ENCODE measurements at regions not wholly inside any gene's neighbourhood (a gene's known extent, or its start where the extent isn't known, plus 50 kb on each side); places are given as distances from the start of the nearest gene placed in this dataset.
"Not testable (repeated sequence)": the region's sequence is repeated elsewhere in the genome, so short reads cannot be mapped to it uniquely, and the experiment has no call there.

DNA sequence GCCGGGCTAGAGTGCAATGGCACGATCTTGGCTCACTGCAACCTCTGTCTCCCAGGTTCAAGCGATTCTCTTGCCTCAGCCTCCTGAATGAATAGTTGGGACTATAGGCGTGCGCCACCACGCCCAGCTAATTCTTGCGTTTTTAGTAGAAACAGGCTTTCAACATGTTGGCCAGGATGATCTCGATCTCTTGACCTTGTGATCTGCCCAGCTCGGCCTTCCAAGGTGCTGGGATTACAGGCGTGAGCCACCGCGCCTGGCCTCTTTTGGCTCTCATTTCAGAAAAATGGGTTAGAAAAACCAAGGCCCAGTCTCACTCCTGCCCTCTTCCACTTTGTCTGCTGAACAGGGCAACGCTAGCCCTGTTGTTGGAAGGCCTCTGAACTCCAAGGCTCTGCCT is 72.0 kb upstream of the JCAD start:
- not testable (repeated sequence) for H3K9ac ChIP-seq (ENCODE audit: low read depth, low read length); H3K4me3 ChIP-seq (ENCODE audit: low read length); H3K27ac ChIP-seq (ENCODE audit: low read length); H3K9me3 ChIP-seq (ENCODE audit: insufficient read depth, low read depth, low read length); H3K36me3 ChIP-seq (ENCODE audit: insufficient read depth, low read depth, low read length); H3K27me3 ChIP-seq (ENCODE audit: insufficient read depth, low read length); H3K4me1 ChIP-seq (ENCODE audit: insufficient read depth, low read length)

DNA sequence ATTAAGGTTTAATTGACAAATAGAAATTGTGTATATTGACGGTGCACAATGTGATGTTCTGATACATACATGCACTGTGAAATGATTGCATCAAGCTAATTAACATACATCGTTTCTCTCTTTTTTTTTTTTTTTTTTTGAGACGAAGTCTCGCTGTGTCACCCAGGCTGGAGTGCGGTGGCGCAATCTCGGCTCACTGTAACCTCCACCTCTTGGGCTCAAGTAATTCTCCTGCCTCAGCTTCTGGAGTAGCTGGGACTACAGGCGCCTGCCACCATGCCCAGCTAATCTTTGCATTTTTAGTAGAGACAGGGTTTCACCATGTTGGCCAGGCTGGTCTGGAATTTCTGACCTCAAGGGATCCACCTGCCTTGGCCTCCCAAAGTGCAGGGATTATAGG is 69.9 kb upstream of the JCAD start:
- not testable (repeated sequence) for H3K9ac ChIP-seq (ENCODE audit: low read depth, low read length); H3K36me3 ChIP-seq (ENCODE audit: insufficient read depth, low read depth, low read length); H3K4me1 ChIP-seq (ENCODE audit: insufficient read depth, low read length); H3K27ac ChIP-seq (ENCODE audit: low read length); H3K9me3 ChIP-seq (ENCODE audit: insufficient read depth, low read depth, low read length); H3K4me3 ChIP-seq (ENCODE audit: low read length); H3K27me3 ChIP-seq (ENCODE audit: insufficient read depth, low read length)

GRCh38 chr10:30127120-30127541 is 67.7 kb upstream of the JCAD start:
- H3K27ac ChIP-seq (ENCODE audit: low read length): no peak overlapping the region
- no peaks in the 10 kb centered on the region for H3K36me3 ChIP-seq (ENCODE audit: insufficient read depth, low read depth, low read length)
- no peaks in the 10 kb centered on the region for H3K27me3 ChIP-seq (ENCODE audit: insufficient read depth, low read length)
- no peak overlapping the region for H3K9ac ChIP-seq (ENCODE audit: low read depth, low read length)
- H3K9me3 ChIP-seq (ENCODE audit: insufficient read depth, low read depth, low read length): no peaks in the 10 kb centered on the region
- no peak overlapping the region for H3K4me3 ChIP-seq (ENCODE audit: low read length)
- H3K4me1 ChIP-seq (ENCODE audit: insufficient read depth, low read length): no peaks in the 10 kb centered on the region

- H3K4me1 ChIP-seq (ENCODE audit: insufficient read depth, low read length): no peaks in the 10 kb centered on the region
- H3K36me3 ChIP-seq (ENCODE audit: insufficient read depth, low read depth, low read length): no peaks in the 10 kb centered on the region
- no peaks in the 10 kb centered on the region for H3K27me3 ChIP-seq (ENCODE audit: insufficient read depth, low read length)
- H3K9me3 ChIP-seq (ENCODE audit: insufficient read depth, low read depth, low read length): no peaks in the 10 kb centered on the region
- no peak overlapping the region for H3K9ac ChIP-seq (ENCODE audit: low read depth, low read length)
- no peak overlapping the region for H3K4me3 ChIP-seq (ENCODE audit: low read length)
- H3K27ac ChIP-seq (ENCODE audit: low read length): no peak overlapping the region
Measured at GRCh38 chr10:30125496-30125895, 66.1 kb upstream of the JCAD start.

DNA sequence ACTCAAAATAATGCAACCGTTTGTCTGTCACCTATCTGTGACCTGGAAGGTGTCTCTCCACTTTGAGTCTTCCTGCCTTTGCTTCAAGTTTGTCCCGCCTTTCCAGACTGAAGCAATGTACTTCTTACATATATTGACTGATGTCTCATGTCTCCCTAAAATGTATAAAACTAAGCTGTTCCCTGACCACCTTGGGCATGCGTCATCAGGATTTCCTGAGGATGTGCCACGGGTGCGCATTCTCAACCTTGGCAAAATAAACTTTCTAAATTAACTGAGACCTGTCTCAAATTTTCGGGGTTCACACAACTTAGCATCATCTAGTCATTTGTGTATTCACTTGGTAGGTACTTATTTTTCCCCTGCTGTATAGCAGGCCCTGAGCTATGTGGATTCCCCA is 65.3 kb upstream of the JCAD start:
- H3K27me3 ChIP-seq (ENCODE audit: insufficient read depth, low read length): no peaks in the 10 kb centered on the region
- H3K27ac ChIP-seq (ENCODE audit: low read length): no peak overlapping the region
- no peaks in the 10 kb centered on the region for H3K4me1 ChIP-seq (ENCODE audit: insufficient read depth, low read length)
- no peak overlapping the region for H3K4me3 ChIP-seq (ENCODE audit: low read length)
- H3K9me3 ChIP-seq (ENCODE audit: insufficient read depth, low read depth, low read length): no peaks in the 10 kb centered on the region
- H3K36me3 ChIP-seq (ENCODE audit: insufficient read depth, low read depth, low read length): no peaks in the 10 kb centered on the region
- no peak overlapping the region for H3K9ac ChIP-seq (ENCODE audit: low read depth, low read length)

- H3K27ac ChIP-seq (ENCODE audit: low read length): no peak overlapping the region
- H3K9ac ChIP-seq (ENCODE audit: low read depth, low read length): no peak overlapping the region
- H3K36me3 ChIP-seq (ENCODE audit: insufficient read depth, low read depth, low read length): no peaks in the 10 kb centered on the region
- no peak overlapping the region for H3K4me3 ChIP-seq (ENCODE audit: low read length)
- no peaks in the 10 kb centered on the region for H3K4me1 ChIP-seq (ENCODE audit: insufficient read depth, low read length)
- no peaks in the 10 kb centered on the region for H3K9me3 ChIP-seq (ENCODE audit: insufficient read depth, low read depth, low read length)
- no peaks in the 10 kb centered on the region for H3K27me3 ChIP-seq (ENCODE audit: insufficient read depth, low read length)
Measured at GRCh38 chr10:30121401-30121800, 62.0 kb upstream of the JCAD start.

GRCh38 chr10:30118590-30118989 is 59.2 kb upstream of the JCAD start:
- H3K9ac ChIP-seq (ENCODE audit: low read depth, low read length): no peak overlapping the region
- H3K36me3 ChIP-seq (ENCODE audit: insufficient read depth, low read depth, low read length): no peaks in the 10 kb centered on the region
- H3K9me3 ChIP-seq (ENCODE audit: insufficient read depth, low read depth, low read length): no peaks in the 10 kb centered on the region
- H3K4me3 ChIP-seq (ENCODE audit: low read length): no peak overlapping the region
- peaks cover 5% of the 10 kb centered on the region; the same call in 1 of the 2 replicates for H3K4me1 ChIP-seq (ENCODE audit: insufficient read depth, low read length)
- no peak overlapping the region for H3K27ac ChIP-seq (ENCODE audit: low read length)
- H3K27me3 ChIP-seq (ENCODE audit: insufficient read depth, low read length): no peaks in the 10 kb centered on the region

DNA sequence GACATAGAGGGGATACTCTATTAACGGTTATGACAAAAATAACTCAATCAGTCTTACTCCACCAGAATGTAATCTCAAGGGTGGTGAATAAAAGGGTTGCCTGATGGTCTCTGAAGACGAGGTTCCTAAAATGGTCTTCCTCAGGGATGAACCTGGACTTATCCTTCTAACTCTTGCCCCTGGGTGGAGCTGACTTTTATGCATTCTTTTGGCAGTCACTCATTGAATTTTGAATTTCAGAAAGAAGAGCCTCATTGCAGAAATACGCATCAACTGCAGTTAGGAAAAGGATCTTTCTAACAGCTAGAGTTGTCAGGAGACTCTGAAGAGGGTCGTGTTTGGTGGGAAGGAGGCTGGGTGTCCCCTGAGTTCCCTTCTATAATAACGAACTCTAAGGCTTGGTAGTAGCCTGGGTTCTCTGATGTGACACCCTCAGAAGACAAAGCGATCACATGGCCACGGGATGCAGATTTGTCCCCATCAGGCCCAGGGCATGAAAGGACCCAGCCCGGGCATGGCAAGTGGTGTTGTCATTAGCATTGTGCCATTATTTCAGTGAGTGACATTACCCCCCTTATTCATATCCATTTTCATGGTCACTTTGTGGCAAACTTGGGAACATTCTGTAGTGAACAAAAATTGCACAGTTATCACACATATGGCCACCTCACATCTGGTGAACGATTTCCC is 58.6 kb upstream of the JCAD start:
- no peak overlapping the region for H3K27ac ChIP-seq (ENCODE audit: low read length)
- no peaks in the 10 kb centered on the region for H3K9me3 ChIP-seq (ENCODE audit: insufficient read depth, low read depth, low read length)
- H3K27me3 ChIP-seq (ENCODE audit: insufficient read depth, low read length): no peaks in the 10 kb centered on the region
- peaks cover 5% of the 10 kb centered on the region; the same call in 1 of the 2 replicates for H3K4me1 ChIP-seq (ENCODE audit: insufficient read depth, low read length)
- no peak overlapping the region for H3K4me3 ChIP-seq (ENCODE audit: low read length)
- no peak overlapping the region for H3K9ac ChIP-seq (ENCODE audit: low read depth, low read length)
- no peaks in the 10 kb centered on the region for H3K36me3 ChIP-seq (ENCODE audit: insufficient read depth, low read depth, low read length)

DNA sequence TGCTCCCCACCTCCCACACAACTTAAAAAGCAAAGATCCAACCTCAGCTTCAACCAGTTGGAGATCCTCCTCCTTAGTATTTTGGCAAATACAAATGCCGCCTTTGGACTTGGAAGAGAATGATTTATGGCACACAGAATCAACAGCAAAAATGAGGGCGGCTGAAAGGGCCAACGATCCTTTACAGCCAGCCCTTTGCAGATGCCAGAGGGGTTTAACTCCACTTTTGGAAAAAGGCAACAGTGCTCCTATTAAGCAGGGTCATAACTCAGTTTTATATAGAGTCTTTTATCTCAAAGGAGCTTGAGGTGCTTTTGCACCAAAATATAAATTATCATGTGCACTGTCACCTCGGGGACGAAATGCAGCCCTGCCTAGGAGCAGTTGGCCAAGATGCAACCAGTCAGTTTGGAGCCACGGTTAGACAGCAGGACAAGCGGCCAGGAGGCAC is 56.7 kb upstream of the JCAD start:
- no peaks in the 10 kb centered on the region for H3K9me3 ChIP-seq (ENCODE audit: insufficient read depth, low read depth, low read length)
- no peak overlapping the region for H3K9ac ChIP-seq (ENCODE audit: low read depth, low read length)
- H3K4me1 ChIP-seq (ENCODE audit: insufficient read depth, low read length): peaks cover 5% of the 10 kb centered on the region; the same call in 1 of the 2 replicates
- H3K27me3 ChIP-seq (ENCODE audit: insufficient read depth, low read length): no peaks in the 10 kb centered on the region
- H3K36me3 ChIP-seq (ENCODE audit: insufficient read depth, low read depth, low read length): no peaks in the 10 kb centered on the region
- no peak overlapping the region for H3K4me3 ChIP-seq (ENCODE audit: low read length)
- H3K27ac ChIP-seq (ENCODE audit: low read length): no peak overlapping the region

- Histone ChIP-seq H3K27ac (ENCODE audit: low read length) (no peak overlapping the region), H3K9ac (ENCODE audit: low read depth, low read length) (no peak overlapping the region), H3K27me3 (ENCODE audit: insufficient read depth, low read length) (no peaks in the 10 kb centered on the region), H3K36me3 (ENCODE audit: insufficient read depth, low read depth, low read length) (no peaks in the 10 kb centered on the region), H3K4me3 (ENCODE audit: low read length) (no peak overlapping the region), H3K9me3 (ENCODE audit: insufficient read depth, low read depth, low read length) (no peaks in the 10 kb centered on the region), H3K4me1 (ENCODE audit: insufficient read depth, low read length) (peaks cover 5% of the 10 kb centered on the region; the same call in 1 of the 2 replicates)
Measured at GRCh38 chr10:30115626-30115940, 56.2 kb upstream of the JCAD start.

- Histone ChIP-seq H3K27ac (ENCODE audit: low read length) (no peak overlapping the region), H3K9me3 (ENCODE audit: insufficient read depth, low read depth, low read length) (no peaks in the 10 kb centered on the region), H3K4me1 (ENCODE audit: insufficient read depth, low read length) (peaks cover 5% of the 10 kb centered on the region; the same call in 1 of the 2 replicates), H3K27me3 (ENCODE audit: insufficient read depth, low read length) (no peaks in the 10 kb centered on the region), H3K4me3 (ENCODE audit: low read length) (peak overlapping the region; percentile 41; the same call in 1 of the 2 replicates), H3K36me3 (ENCODE audit: insufficient read depth, low read depth, low read length) (no peaks in the 10 kb centered on the region), H3K9ac (ENCODE audit: low read depth, low read length) (peak overlapping the region; percentile 43; the same call in 1 of the 2 replicates)
Measured at GRCh38 chr10:30114881-30115625, 55.7 kb upstream of the JCAD start.

DNA sequence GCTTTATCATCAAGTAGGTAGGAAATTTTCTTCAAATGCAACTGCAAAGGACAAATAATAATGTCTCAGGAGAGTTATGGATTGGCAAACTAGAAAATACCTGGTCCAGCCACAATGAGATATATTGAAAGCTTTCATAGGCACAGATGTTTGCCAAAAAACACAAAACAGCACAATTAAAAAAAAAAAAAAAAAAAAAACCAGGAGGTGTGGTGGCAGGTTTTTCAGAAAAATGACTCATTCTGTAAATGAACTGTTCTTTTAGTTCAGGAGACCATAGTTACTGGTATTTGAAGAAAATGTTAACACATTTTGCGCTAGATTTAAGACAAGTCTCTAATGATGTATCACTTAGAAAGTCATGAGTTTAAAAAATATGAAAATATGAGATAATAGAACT is 55.0 kb upstream of the JCAD start:
- Histone ChIP-seq H3K36me3 (ENCODE audit: insufficient read depth, low read depth, low read length) (no peaks in the 10 kb centered on the region), H3K27me3 (ENCODE audit: insufficient read depth, low read length) (no peaks in the 10 kb centered on the region), H3K27ac (ENCODE audit: low read length) (no peak overlapping the region), H3K4me3 (ENCODE audit: low read length) (no peak overlapping the region), H3K9me3 (ENCODE audit: insufficient read depth, low read depth, low read length) (no peaks in the 10 kb centered on the region), H3K9ac (ENCODE audit: low read depth, low read length) (no peak overlapping the region), H3K4me1 (ENCODE audit: insufficient read depth, low read length) (peaks cover 5% of the 10 kb centered on the region; the same call in 1 of the 2 replicates)
